Endothelial cell of umbilical vein (primary cell): ENCODE measurements at regions not wholly inside any gene's neighbourhood (a gene's known extent, or its start where the extent isn't known, plus 50 kb on each side); places are given as distances from the start of the nearest gene placed in this dataset.

Experiments used
- BruUV-seq: library from RNA; stranded (reverse); fragments of 400-500 nt; replicated peaks from 2 replicates; lab custom pipeline; 2021; lab: Mats Ljungman, UMichigan
- CTCF ChIA-PET: fragments of 300-600, 350-600 bp; sonication (Branson Sonifier 250); formaldehyde crosslinking; loops from one replicate; lab custom pipeline; 2021; ENCODE audit warnings: antibody characterized with exemption, inconsistent platforms; lab: Charles Lee
- POLR2A ChIA-PET: fragments of 300-600, 350-600 bp; sonication (Branson Sonifier 250); formaldehyde crosslinking; loops from one replicate; lab custom pipeline; 2021; ENCODE audit warnings: antibody characterized with exemption, inconsistent platforms; lab: Charles Lee
- DNase-seq: peaks from one replicate; pipeline ENCODE4 v3.0.0-alpha.2; 2011; ENCODE audit warnings: low read depth, low spot score
- FAIRE-seq: peaks from 2 replicates; lab custom pipeline; 2011; peaks lifted over from hg19 to GRCh38; lab: Jason Lieb, UNC
- H2AFZ ChIP-seq: 2 replicates; pipeline ENCODE4 v1.6.0; 2012; ENCODE audit warnings: low read depth, low read length, control low read depth, inconsistent platforms
- H3K27ac ChIP-seq: 2 replicates; pipeline ENCODE4 v1.5.1; 2011; ENCODE audit warnings: low read depth, mild to moderate bottlenecking, control low read depth, low read length, moderate library complexity; ENCODE audit not compliant: insufficient read depth
- H3K27me3 ChIP-seq, 2 experiments: 2 replicates each; pipeline versions ENCODE4 v1.6.0 to v1.6.1; 2011; ENCODE audit warnings: low read length in 2 of 2, mixed read lengths in 1 of 2; ENCODE audit not compliant: control insufficient read depth in 2 of 2, insufficient read depth in 2 of 2
- H3K36me3 ChIP-seq, 2 experiments: 2 replicates in 1 of 2; 3 replicates in 1 of 2; pipeline ENCODE4 v1.5.1; 2011; ENCODE audit warnings: low read length in 2 of 2, mild to moderate bottlenecking in 1 of 2, moderate library complexity in 1 of 2; ENCODE audit not compliant: control insufficient read depth in 2 of 2, insufficient read depth in 2 of 2; ENCODE audit errors: extremely low read depth in 1 of 2
- H3K4me1 ChIP-seq: 3 replicates; pipeline ENCODE4 v1.5.1; 2011; ENCODE audit warnings: mild to moderate bottlenecking, low read length; ENCODE audit not compliant: control insufficient read depth, insufficient read depth; ENCODE audit errors: extremely low read depth
- H3K4me2 ChIP-seq: 2 replicates; pipeline ENCODE4 v1.6.1; 2011; ENCODE audit warnings: low read length, control low read depth, mixed read lengths; ENCODE audit not compliant: insufficient read depth
- H3K4me3 ChIP-seq, 3 experiments: fragments of 200-600 bp in 1 of 3; sonication (generic), shearing (Covaris generic) in 1 of 3; replicated peaks in 1 of 3; 2 replicates each; pipeline ENCODE4 v1.5.1; 2011 to 2016; ENCODE audit warnings: control low read depth in 3 of 3, low read length in 3 of 3, mild to moderate bottlenecking in 2 of 3, inconsistent platforms in 1 of 3, low read depth in 1 of 3, moderate library complexity in 1 of 3; ENCODE audit not compliant: insufficient read depth in 1 of 3
- H3K79me2 ChIP-seq: 2 replicates; pipeline ENCODE4 v1.6.0; 2012; ENCODE audit warnings: low read length, inconsistent platforms; ENCODE audit not compliant: control insufficient read depth, insufficient read depth
- H3K9ac ChIP-seq: replicated peaks from 2 replicates; pipeline ENCODE3; 2011; ENCODE audit warnings: low read length, control low read depth; ENCODE audit not compliant: insufficient read depth; ENCODE audit errors: extremely low read depth
- H3K9me1 ChIP-seq: replicated peaks from 3 replicates; pipeline ENCODE4 v1.6.0; 2011; ENCODE audit warnings: mild to moderate bottlenecking, low read length; ENCODE audit not compliant: control insufficient read depth, insufficient read depth; ENCODE audit errors: extremely low read depth
- H3K9me3 ChIP-seq: replicated peaks from 2 replicates; pipeline ENCODE4 v1.5.1; 2012; ENCODE audit warnings: low read length, inconsistent platforms; ENCODE audit not compliant: control insufficient read depth, insufficient read depth
- H4K20me1 ChIP-seq: replicated peaks from 2 replicates; pipeline ENCODE3; 2011; ENCODE audit warnings: mild to moderate bottlenecking, low read length; ENCODE audit not compliant: control insufficient read depth, insufficient read depth; ENCODE audit errors: extremely low read depth
- EZH2 ChIP-seq: IDR thresholded peaks from 2 replicates; pipeline ENCODE4 v1.6.1; 2012; ENCODE audit warnings: borderline replicate concordance, low read depth, mild to moderate bottlenecking, moderate library complexity, low read length, inconsistent platforms; ENCODE audit not compliant: severe bottlenecking
- GATA2 ChIP-seq: IDR thresholded peaks from 2 replicates; pipeline ENCODE4 v1.7.0; 2011; ENCODE audit warnings: low read depth, mild to moderate bottlenecking, moderate library complexity, mixed read lengths, low read length; ENCODE audit not compliant: insufficient read length, insufficient read depth
- MAX ChIP-seq: IDR thresholded peaks from 2 replicates; pipeline ENCODE4 v1.6.1; 2011; ENCODE audit not compliant: insufficient read depth, insufficient read length
- POLR2AphosphoS5 ChIP-seq: IDR thresholded peaks from 2 replicates; pipeline ENCODE4 v1.6.1; 2012; ENCODE audit warnings: low read depth, mild to moderate bottlenecking, control low read depth, low read length, moderate library complexity; ENCODE audit not compliant: insufficient read depth
- dilution Hi-C: fragments of 300-500 bp; cut with MboI; formaldehyde crosslinking; loops from one replicate; pipeline ENCODE4 v1.15.0; 2019; ENCODE audit warnings: low sequenced_read_pairs; ENCODE audit not compliant: extremely low pct_ligation_motif_present
- intact Hi-C: fragments of 100-400 bp; cut with micrococcal nuclease; formaldehyde crosslinking; loops from one replicate; pipeline ENCODE4 v1.10.0; 2022
- TF ChIP-seq, protein P1 (sequence below), 2 donors: IDR thresholded peaks; 1 replicate in 1 of 2; 2 replicates in 1 of 2; pipeline ENCODE4 v1.5.1; 2011; ENCODE audit warnings: low read length in 2 of 2, mild to moderate bottlenecking in 2 of 2, moderate library complexity in 2 of 2, control low read depth in 1 of 2, inconsistent platforms in 1 of 2, low read depth in 1 of 2; ENCODE audit not compliant: insufficient read depth in 1 of 2; ENCODE audit errors: extremely low read depth in 1 of 2

- H3K27ac ChIP-seq, result no peak overlapping the region
- TF ChIP-seq EZH2 (no peak), MAX (no peak), GATA2 (no peak), POLR2AphosphoS5 (no peak)
- TF ChIP-seq, protein P1, sequence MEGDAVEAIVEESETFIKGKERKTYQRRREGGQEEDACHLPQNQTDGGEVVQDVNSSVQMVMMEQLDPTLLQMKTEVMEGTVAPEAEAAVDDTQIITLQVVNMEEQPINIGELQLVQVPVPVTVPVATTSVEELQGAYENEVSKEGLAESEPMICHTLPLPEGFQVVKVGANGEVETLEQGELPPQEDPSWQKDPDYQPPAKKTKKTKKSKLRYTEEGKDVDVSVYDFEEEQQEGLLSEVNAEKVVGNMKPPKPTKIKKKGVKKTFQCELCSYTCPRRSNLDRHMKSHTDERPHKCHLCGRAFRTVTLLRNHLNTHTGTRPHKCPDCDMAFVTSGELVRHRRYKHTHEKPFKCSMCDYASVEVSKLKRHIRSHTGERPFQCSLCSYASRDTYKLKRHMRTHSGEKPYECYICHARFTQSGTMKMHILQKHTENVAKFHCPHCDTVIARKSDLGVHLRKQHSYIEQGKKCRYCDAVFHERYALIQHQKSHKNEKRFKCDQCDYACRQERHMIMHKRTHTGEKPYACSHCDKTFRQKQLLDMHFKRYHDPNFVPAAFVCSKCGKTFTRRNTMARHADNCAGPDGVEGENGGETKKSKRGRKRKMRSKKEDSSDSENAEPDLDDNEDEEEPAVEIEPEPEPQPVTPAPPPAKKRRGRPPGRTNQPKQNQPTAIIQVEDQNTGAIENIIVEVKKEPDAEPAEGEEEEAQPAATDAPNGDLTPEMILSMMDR (IDR thresholded peaks at IDR 0.05; ENCODE audit: extremely low read depth in 1 of 2, insufficient read depth in 1 of 2, low read depth in 1 of 2, low read length in 2 of 2), result peak; percentile 74 to 77
- intact Hi-C loops (loop anchor here (1.0 kb wide), 3 partner anchors 176 to 432 kb away; no protein-coding TSS in a partner anchor), dilution Hi-C loops (no loop called here)
- no peaks in the 10 kb centered on the region for H4K20me1 ChIP-seq
- H3K4me2 ChIP-seq, result no peak overlapping the region
- CTCF ChIA-PET, result interaction anchor here (0.6 to 3.8 kb wide), 10 partner anchors 7 to 207 kb away, joined by 3 to 38 read pairs (median 4); no protein-coding TSS in a partner anchor
- H3K27me3 ChIP-seq, result peaks cover 0 to 3% of the 10 kb centered on the region in 2 experiments
- H3K4me3 ChIP-seq, result no peak overlapping the region
- DNase-seq, result peak; percentile 76
- no peaks in the 10 kb centered on the region for H3K36me3 ChIP-seq
- no peaks in the 10 kb centered on the region for H3K9me1 ChIP-seq
- H3K9me3 ChIP-seq, result no peaks in the 10 kb centered on the region
- peak overlapping the region; percentile 4 for H2AFZ ChIP-seq
- no peaks in the 10 kb centered on the region for H3K79me2 ChIP-seq
- BruUV-seq, result no TSS peak
- peak; percentile 88 for FAIRE-seq
- peaks cover 17% of the 10 kb centered on the region for H3K4me1 ChIP-seq
- H3K9ac ChIP-seq, result no peak overlapping the region
- POLR2A ChIA-PET, result no interaction called here
These were observed 147.1 kb upstream of the FHL2 start for GRCh38 chr2:105545730-105546627.
